Glutamatergic neuron (in vitro differentiated cells): ENCODE measurements at regions not wholly inside any gene's neighbourhood (a gene's known extent, or its start where the extent isn't known, plus 50 kb on each side); places are given as distances from the start of the nearest gene placed in this dataset.

Experiments used
- DNase-seq: peaks from one replicate; pipeline ENCODE4 v3.0.0; 2022
- H3K27ac Mint-ChIP-seq: one replicate; pipeline ENCODE4 v1.8.0; 2020; ENCODE audit warnings: mild to moderate bottlenecking, mixed read lengths, inconsistent platforms; ENCODE audit not compliant: unreplicated experiment
- H3K27me3 Mint-ChIP-seq: one replicate; pipeline ENCODE4 v1.8.0; 2020; ENCODE audit warnings: mild to moderate bottlenecking, moderate library complexity, mixed read lengths, inconsistent platforms; ENCODE audit not compliant: unreplicated experiment
- H3K36me3 Mint-ChIP-seq: one replicate; pipeline ENCODE4 v1.8.0; 2020; ENCODE audit warnings: mild to moderate bottlenecking, mixed read lengths, inconsistent platforms; ENCODE audit not compliant: unreplicated experiment
- H3K4me1 Mint-ChIP-seq: one replicate; pipeline ENCODE4 v1.8.0; 2020; ENCODE audit warnings: mild to moderate bottlenecking, low read depth, mixed read lengths, inconsistent platforms; ENCODE audit not compliant: unreplicated experiment
- H3K4me3 Mint-ChIP-seq: one replicate; pipeline ENCODE4 v1.8.0; 2020; ENCODE audit warnings: mild to moderate bottlenecking, mixed read lengths, inconsistent platforms; ENCODE audit not compliant: unreplicated experiment
- H3K9me3 Mint-ChIP-seq: one replicate; pipeline ENCODE4 v1.8.0; 2020; ENCODE audit warnings: mild to moderate bottlenecking, moderate library complexity, mixed read lengths, inconsistent platforms; ENCODE audit not compliant: unreplicated experiment
- CTCF ChIP-seq: fragments of 200-600 bp; sonication (generic); IDR thresholded peaks from one replicate; pipeline ENCODE4 v1.5.0; 2021; ENCODE audit not compliant: partially characterized antibody, unreplicated experiment

GRCh38 chr9:14485366-14485765 is 171.4 kb upstream of the NFIB start:
- Mint-ChIP-seq H3K4me3 (no peak overlapping the region), H3K9me3 (peaks cover 1% of the 10 kb centered on the region), H3K36me3 (no peaks in the 10 kb centered on the region), H3K27ac (no peak overlapping the region), H3K4me1 (no peaks in the 10 kb centered on the region), H3K27me3 (no peaks in the 10 kb centered on the region)
- no peak for DNase-seq
- TF ChIP-seq CTCF = no peak

- no peak overlapping the region for H3K4me3 Mint-ChIP-seq
- DNase-seq = no peak
- H3K36me3 Mint-ChIP-seq = no peaks in the 10 kb centered on the region
- H3K27ac Mint-ChIP-seq = no peak overlapping the region
- H3K27me3 Mint-ChIP-seq = no peaks in the 10 kb centered on the region
- peaks cover 1% of the 10 kb centered on the region for H3K9me3 Mint-ChIP-seq
- no peaks in the 10 kb centered on the region for H3K4me1 Mint-ChIP-seq
- TF ChIP-seq CTCF = no peak
These were observed 168.9 kb upstream of the NFIB start for GRCh38 chr9:14482856-14483255.

- Mint-ChIP-seq H3K4me3 (no peak overlapping the region), H3K36me3 (no peaks in the 10 kb centered on the region), H3K27me3 (no peaks in the 10 kb centered on the region), H3K4me1 (peaks cover 1% of the 10 kb centered on the region), H3K27ac (no peak overlapping the region), H3K9me3 (no peaks in the 10 kb centered on the region)
- no peak for TF ChIP-seq CTCF
- no peak for DNase-seq
These were observed 166.6 kb upstream of the NFIB start for GRCh38 chr9:14480526-14480925.

GRCh38 chr9:14479163-14479560 is 165.2 kb upstream of the NFIB start:
- DNase-seq = no peak
- Mint-ChIP-seq H3K36me3 (no peaks in the 10 kb centered on the region), H3K4me3 (no peak overlapping the region), H3K27ac (no peak overlapping the region), H3K4me1 (peaks cover 1% of the 10 kb centered on the region), H3K9me3 (no peaks in the 10 kb centered on the region), H3K27me3 (no peaks in the 10 kb centered on the region)
- no peak for TF ChIP-seq CTCF

- TF ChIP-seq CTCF = no peak
- no peaks in the 10 kb centered on the region for H3K27me3 Mint-ChIP-seq
- H3K36me3 Mint-ChIP-seq = no peaks in the 10 kb centered on the region
- H3K27ac Mint-ChIP-seq = no peak overlapping the region
- H3K9me3 Mint-ChIP-seq = no peaks in the 10 kb centered on the region
- DNase-seq = no peak
- H3K4me1 Mint-ChIP-seq = peaks cover 1% of the 10 kb centered on the region
- H3K4me3 Mint-ChIP-seq = no peak overlapping the region
These were observed 164.5 kb upstream of the NFIB start for GRCh38 chr9:14478175-14479162.
